Cardiac muscle cell (in vitro differentiated cells and primary cell): ENCODE measurements at regions not wholly inside any gene's neighbourhood (a gene's known extent, or its start where the extent isn't known, plus 50 kb on each side); places are given as distances from the start of the nearest gene placed in this dataset.
"Not testable (repeated sequence)": the region's sequence is repeated elsewhere in the genome, so short reads cannot be mapped to it uniquely, and the experiment has no call there.

Source experiments
- DNase-seq, 2 donors: peaks; one replicate each; pipeline versions ENCODE4 v3.0.0 to v3.0.0-alpha.2; 2010 to 2017; ENCODE audit warnings: low read depth in 1 of 2, low spot score in 1 of 2
- H3K27ac ChIP-seq: fragments of 200-600 bp; sonication (generic); 2 replicates; pipeline ENCODE4 v1.5.1; 2016
- H3K27me3 ChIP-seq: fragments of 200-600 bp; sonication (generic); 2 replicates; pipeline ENCODE4 v1.6.0; 2016; ENCODE audit warnings: control low read depth
- H3K36me3 ChIP-seq: fragments of 200-600 bp; sonication (generic); 2 replicates; pipeline ENCODE4 v1.5.1; 2016; ENCODE audit warnings: control low read depth
- H3K4me1 ChIP-seq: fragments of 200-600 bp; sonication (generic); 2 replicates; pipeline ENCODE4 v1.8.1; 2017; ENCODE audit warnings: low read depth, mild to moderate bottlenecking, mixed run types
- H3K4me3 ChIP-seq: fragments of 200-600 bp; sonication (generic); 2 replicates; pipeline ENCODE4 v1.5.1; 2016; ENCODE audit warnings: mild to moderate bottlenecking
- H3K9me3 ChIP-seq: fragments of 200-600 bp; sonication (generic); 2 replicates; pipeline ENCODE4 v1.5.1; 2017; ENCODE audit warnings: low read depth, mild to moderate bottlenecking, control low read depth
- CTCF ChIP-seq: IDR thresholded peaks from 2 replicates; pipeline ENCODE4 v1.5.1; 2012; ENCODE audit warnings: low read depth, mild to moderate bottlenecking, low read length

GRCh38 chr13:74550039-74550438 lies 415.8 kb upstream of the KLF12 start:
- Histone ChIP-seq H3K36me3 (no peaks in the 10 kb centered on the region), H3K4me3 (no peak overlapping the region), H3K9me3 (no peaks in the 10 kb centered on the region), H3K27ac (no peak overlapping the region), H3K27me3 (no peaks in the 10 kb centered on the region), H3K4me1 (no peaks in the 10 kb centered on the region)
- peak in 1 of 2 donors; percentile 9 for DNase-seq
- TF ChIP-seq CTCF = no peak

- H3K27ac ChIP-seq, H3K4me1 ChIP-seq, H3K4me3 ChIP-seq, H3K36me3 ChIP-seq, H3K9me3 ChIP-seq, DNase-seq, H3K27me3 ChIP-seq: not testable (repeated sequence)
Observed at GRCh38 chr13:74536649-74537048, 402.4 kb upstream of the KLF12 start.

- TF ChIP-seq CTCF = no peak
- Histone ChIP-seq H3K4me1 (peaks cover 4% of the 10 kb centered on the region), H3K36me3 (no peaks in the 10 kb centered on the region), H3K27ac (no peak overlapping the region), H3K27me3 (no peaks in the 10 kb centered on the region), H3K9me3 (no peaks in the 10 kb centered on the region), H3K4me3 (no peak overlapping the region)
- no peak for DNase-seq
Observed at GRCh38 chr13:74533226-74533625, 399.0 kb upstream of the KLF12 start.

GRCh38 chr13:74530011-74530410 lies 395.8 kb upstream of the KLF12 start:
- no peak overlapping the region for H3K4me3 ChIP-seq
- H3K27ac ChIP-seq = no peak overlapping the region
- no peaks in the 10 kb centered on the region for H3K36me3 ChIP-seq
- DNase-seq = no peak
- H3K4me1 ChIP-seq = peaks cover 4% of the 10 kb centered on the region
- no peak for TF ChIP-seq CTCF
- H3K9me3 ChIP-seq = no peaks in the 10 kb centered on the region
- no peaks in the 10 kb centered on the region for H3K27me3 ChIP-seq

- DNase-seq = no peak
- H3K4me3 ChIP-seq = no peak overlapping the region
- no peaks in the 10 kb centered on the region for H3K36me3 ChIP-seq
- H3K27me3 ChIP-seq = no peaks in the 10 kb centered on the region
- H3K27ac ChIP-seq = no peak overlapping the region
- TF ChIP-seq CTCF = no peak
- H3K9me3 ChIP-seq = no peaks in the 10 kb centered on the region
- H3K4me1 ChIP-seq = peaks cover 4% of the 10 kb centered on the region
Observed at GRCh38 chr13:74528734-74529513, 394.7 kb upstream of the KLF12 start.

- no peaks in the 10 kb centered on the region for H3K36me3 ChIP-seq
- H3K4me1 ChIP-seq = no peaks in the 10 kb centered on the region
- H3K27ac ChIP-seq = no peak overlapping the region
- DNase-seq = no peak
- TF ChIP-seq CTCF = no peak
- H3K4me3 ChIP-seq = no peak overlapping the region
- H3K27me3 ChIP-seq = no peaks in the 10 kb centered on the region
- no peaks in the 10 kb centered on the region for H3K9me3 ChIP-seq
Observed at GRCh38 chr13:74523057-74523456, 388.9 kb upstream of the KLF12 start.
